Fibroblast of pulmonary artery (primary cell): ENCODE measurements at regions not wholly inside any gene's neighbourhood (a gene's known extent, or its start where the extent isn't known, plus 50 kb on each side); places are given as distances from the start of the nearest gene placed in this dataset.
A peak's percentile ranks its signal among the peaks of the same experiment; 100 is the strongest.

Experiments
- DNase-seq: peaks from one replicate; pipeline ENCODE4 v3.0.0-alpha.2; 2010; ENCODE audit warnings: low read depth
- H3K4me3 ChIP-seq: replicated peaks from 2 replicates; pipeline ENCODE4 v1.5.1; 2011; ENCODE audit warnings: low read depth, mild to moderate bottlenecking, control low read depth, low read length, moderate library complexity
- TF ChIP-seq, protein P1 (sequence below): IDR thresholded peaks from 2 replicates; pipeline ENCODE4 v1.5.1; 2011; ENCODE audit warnings: mild to moderate bottlenecking, control low read depth, low read length, inconsistent platforms; ENCODE audit errors: missing control alignments

- no peak overlapping the region for H3K4me3 ChIP-seq
- TF ChIP-seq, protein P1, sequence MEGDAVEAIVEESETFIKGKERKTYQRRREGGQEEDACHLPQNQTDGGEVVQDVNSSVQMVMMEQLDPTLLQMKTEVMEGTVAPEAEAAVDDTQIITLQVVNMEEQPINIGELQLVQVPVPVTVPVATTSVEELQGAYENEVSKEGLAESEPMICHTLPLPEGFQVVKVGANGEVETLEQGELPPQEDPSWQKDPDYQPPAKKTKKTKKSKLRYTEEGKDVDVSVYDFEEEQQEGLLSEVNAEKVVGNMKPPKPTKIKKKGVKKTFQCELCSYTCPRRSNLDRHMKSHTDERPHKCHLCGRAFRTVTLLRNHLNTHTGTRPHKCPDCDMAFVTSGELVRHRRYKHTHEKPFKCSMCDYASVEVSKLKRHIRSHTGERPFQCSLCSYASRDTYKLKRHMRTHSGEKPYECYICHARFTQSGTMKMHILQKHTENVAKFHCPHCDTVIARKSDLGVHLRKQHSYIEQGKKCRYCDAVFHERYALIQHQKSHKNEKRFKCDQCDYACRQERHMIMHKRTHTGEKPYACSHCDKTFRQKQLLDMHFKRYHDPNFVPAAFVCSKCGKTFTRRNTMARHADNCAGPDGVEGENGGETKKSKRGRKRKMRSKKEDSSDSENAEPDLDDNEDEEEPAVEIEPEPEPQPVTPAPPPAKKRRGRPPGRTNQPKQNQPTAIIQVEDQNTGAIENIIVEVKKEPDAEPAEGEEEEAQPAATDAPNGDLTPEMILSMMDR, result no peak
- DNase-seq, result no peak
Observed at GRCh38 chr9:109624896-109625295, 126.8 kb upstream of the PTPN3 start.

DNA sequence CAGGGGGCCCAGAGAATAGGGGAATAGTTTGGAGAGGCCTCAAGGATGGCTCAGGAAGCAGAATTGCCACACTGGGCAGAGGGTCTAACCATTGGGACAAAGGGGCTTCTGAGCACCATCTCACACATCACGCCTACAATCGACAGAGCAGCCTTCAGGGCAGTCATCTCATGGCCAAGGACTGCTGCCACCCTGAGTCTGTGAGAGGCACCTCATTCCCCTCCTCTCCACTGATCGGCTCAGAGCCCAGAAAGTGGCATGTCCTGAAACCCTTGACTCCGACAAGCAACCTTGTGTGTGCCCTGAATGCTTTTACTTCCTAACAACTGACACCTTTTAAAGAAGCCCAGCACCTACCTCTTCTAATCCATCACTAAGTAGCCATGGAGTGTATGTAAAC lies 128.9 kb upstream of the PTPN3 start:
- DNase-seq, result no peak
- H3K4me3 ChIP-seq, result no peak overlapping the region
- TF ChIP-seq, protein P1, result no peak

DNA sequence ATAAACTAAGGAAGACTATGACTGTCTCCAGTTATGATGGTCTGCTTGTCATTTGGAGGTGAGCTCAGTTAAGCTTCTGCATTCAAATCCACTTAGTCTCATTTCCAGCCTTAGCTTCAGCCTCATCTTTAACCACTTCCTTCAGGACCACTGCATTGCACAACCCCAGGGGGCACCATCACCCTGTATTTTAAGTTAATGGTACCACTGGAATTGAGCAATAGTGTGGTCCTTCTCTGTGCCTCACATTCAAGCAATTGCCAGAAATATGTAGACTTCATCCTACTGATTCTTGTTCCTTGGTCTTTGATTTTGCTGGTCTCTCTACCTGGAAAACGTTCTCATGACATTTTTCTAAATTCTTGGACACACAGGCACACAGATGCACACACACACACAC lies 131.5 kb upstream of the PTPN3 start:
- no peak overlapping the region for H3K4me3 ChIP-seq
- DNase-seq, result no peak
- TF ChIP-seq, protein P1, result no peak

GRCh38 chr9:109632817-109633216 lies 134.7 kb upstream of the PTPN3 start:
- TF ChIP-seq, protein P1, result no peak
- no peak for DNase-seq
- H3K4me3 ChIP-seq, result no peak overlapping the region

- H3K4me3 ChIP-seq, result peak overlapping the region; percentile 14
- TF ChIP-seq, protein P1, result no peak
- DNase-seq, result no peak
Observed at GRCh38 chr9:109639674-109640579, 140.1 kb upstream of the PALM2AKAP2 start.

DNA sequence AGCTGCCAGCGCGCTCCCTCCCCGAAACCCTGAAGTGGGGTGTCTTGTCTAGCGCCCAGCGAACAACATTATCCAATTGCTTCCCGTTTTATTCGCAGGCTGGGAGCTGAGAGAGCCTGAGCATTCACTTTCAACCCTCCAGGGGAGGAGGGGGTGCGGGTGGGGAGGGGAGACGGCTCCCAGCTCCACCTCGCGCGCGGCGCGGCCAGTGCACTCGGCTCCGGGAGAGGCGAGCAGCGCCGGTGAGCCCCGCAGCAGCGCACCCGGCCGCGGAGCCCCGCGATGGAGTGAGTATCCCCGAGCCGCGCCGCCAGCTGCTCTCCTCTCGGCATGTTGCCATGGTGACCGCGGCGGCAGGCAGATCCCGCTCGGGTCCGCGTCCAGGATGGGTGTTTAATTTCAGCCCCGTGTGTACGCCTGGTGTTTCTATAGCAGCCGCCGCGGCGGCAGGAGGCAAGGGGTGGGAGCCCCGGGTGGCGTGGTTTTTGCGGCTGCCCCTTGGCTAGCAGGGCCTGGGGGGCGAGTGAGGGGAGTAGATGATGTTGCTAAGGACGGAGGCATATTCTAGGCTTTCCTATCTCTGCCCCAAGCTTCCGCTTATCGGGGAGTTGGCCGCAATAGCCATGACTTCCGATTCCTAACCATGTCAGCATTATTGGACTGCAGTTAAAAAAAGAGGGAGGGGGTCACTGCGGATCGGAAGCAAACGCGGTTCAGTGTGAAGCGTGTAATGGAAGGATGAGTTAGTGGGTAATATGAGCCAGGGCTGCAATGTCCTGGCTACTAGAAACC lies 139.2 kb upstream of the PALM2AKAP2 start:
- H3K4me3 ChIP-seq, result peak overlapping the region; percentile 14
- TF ChIP-seq, protein P1, result no peak
- DNase-seq, result peak; percentile 6

DNA sequence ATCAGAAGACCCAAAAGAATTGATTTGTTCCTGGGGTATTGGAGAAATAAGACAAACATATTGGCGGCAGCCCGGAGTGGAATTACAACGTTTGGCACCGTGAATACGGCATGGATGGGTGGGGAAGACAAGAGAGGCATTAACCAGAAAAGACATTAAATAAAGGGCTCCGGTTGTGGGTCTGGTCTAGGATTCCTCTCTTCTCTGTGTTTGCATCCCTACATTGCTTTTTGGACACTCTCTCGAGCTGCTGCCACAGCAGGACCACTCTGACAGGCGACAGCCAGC lies 138.7 kb upstream of the PALM2AKAP2 start:
- TF ChIP-seq, protein P1, result no peak
- no peak for DNase-seq
- H3K4me3 ChIP-seq, result no peak overlapping the region
